ENCODE measurements at regions not wholly inside any gene's neighbourhood (a gene's known extent, or its start where the extent isn't known, plus 50 kb on each side); places are given as distances from the start of the nearest gene placed in this dataset.

DNA sequence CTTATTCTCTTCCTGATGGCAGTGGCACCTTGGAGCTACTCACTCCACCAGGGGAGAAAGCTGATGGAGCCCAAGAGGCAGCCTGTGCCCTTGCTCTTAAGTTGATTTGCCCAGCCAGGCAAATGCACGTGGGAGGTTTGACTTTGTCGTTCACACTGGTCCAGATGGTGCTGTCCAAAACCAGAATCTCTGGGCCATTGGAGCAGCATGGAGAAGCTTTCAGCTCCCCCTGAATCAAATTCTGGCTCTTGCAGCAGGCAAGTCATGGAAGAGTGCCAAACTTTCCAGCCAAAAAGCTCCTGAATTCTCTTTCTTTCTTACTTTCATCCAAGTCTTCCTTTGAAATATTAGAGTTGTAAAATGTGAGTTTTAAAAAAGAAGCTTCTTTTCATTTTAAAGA is 970.4 kb downstream of the RPA4 start:
- Histone ChIP-seq H3K36me3 (no peaks in the 10 kb centered on the region), H3K27me3 (peaks cover 0 to 8% of the 10 kb centered on the region in 2 donors), H3K9me3 (no peaks in the 10 kb centered on the region), H3K4me1 (no peaks in the 10 kb centered on the region), H3K4me3 (no peak overlapping the region), H3K27ac (no peak overlapping the region)
- no peak for DNase-seq
- intact Hi-C loops (cut with DNase I; ENCODE audit: low total_unique reads) = no loop called here
- TF ChIP-seq, protein P1, sequence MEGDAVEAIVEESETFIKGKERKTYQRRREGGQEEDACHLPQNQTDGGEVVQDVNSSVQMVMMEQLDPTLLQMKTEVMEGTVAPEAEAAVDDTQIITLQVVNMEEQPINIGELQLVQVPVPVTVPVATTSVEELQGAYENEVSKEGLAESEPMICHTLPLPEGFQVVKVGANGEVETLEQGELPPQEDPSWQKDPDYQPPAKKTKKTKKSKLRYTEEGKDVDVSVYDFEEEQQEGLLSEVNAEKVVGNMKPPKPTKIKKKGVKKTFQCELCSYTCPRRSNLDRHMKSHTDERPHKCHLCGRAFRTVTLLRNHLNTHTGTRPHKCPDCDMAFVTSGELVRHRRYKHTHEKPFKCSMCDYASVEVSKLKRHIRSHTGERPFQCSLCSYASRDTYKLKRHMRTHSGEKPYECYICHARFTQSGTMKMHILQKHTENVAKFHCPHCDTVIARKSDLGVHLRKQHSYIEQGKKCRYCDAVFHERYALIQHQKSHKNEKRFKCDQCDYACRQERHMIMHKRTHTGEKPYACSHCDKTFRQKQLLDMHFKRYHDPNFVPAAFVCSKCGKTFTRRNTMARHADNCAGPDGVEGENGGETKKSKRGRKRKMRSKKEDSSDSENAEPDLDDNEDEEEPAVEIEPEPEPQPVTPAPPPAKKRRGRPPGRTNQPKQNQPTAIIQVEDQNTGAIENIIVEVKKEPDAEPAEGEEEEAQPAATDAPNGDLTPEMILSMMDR (IDR thresholded peaks at IDR 0.05) = no peak
- no peak for TF ChIP-seq POLR2A (IDR thresholded peaks at IDR 0.05)

DNA sequence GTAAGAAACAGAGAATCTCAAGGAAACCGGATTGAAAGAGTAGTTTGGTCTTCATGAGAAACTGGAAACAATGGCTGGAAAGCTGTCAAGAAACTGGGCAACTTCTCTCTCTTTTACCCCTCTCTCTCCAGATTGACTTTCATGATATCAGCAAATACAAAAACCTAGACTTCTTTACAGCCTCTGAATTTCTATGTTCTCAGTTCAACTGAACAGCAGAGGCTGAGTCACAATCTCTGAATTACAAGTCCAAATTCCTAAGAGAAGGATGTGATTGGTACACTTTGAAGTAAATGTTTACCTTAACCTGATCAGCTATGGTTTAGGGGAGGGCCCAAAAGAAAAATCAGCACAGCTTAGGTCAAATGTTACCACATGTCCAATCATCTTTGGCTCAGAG is 974.9 kb downstream of the RPA4 start:
- intact Hi-C loops (cut with DNase I; ENCODE audit: low total_unique reads) = no loop called here
- Histone ChIP-seq H3K27ac (no peak overlapping the region), H3K36me3 (no peaks in the 10 kb centered on the region), H3K4me1 (no peaks in the 10 kb centered on the region), H3K27me3 (peaks cover 0 to 8% of the 10 kb centered on the region in 2 donors), H3K9me3 (no peaks in the 10 kb centered on the region), H3K4me3 (no peak overlapping the region)
- no peak for DNase-seq
- no peak for TF ChIP-seq POLR2A (IDR thresholded peaks at IDR 0.05)
- TF ChIP-seq, protein P1 (IDR thresholded peaks at IDR 0.05) = no peak

DNA sequence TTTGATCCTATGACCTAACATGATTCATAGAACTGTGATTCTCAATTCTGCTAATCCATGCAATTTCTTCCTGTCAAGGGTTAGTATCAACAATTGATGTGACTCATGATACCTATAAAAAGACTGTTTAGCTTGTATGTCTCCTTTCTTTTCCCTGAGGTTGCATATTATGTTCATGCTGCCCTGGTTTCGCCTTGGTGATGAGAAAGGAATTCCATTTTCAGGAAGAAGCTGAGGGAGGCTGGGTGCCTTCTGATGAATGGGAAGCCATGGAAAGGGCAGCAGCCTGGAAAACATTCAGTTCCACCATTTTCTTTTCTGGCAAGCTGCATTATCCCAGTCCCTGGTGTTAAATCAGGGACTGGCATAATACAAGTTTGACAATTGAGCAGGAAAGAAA is 976.5 kb downstream of the RPA4 start:
- Histone ChIP-seq H3K4me3 (no peak overlapping the region), H3K4me1 (no peaks in the 10 kb centered on the region), H3K36me3 (no peaks in the 10 kb centered on the region), H3K9me3 (no peaks in the 10 kb centered on the region), H3K27me3 (peaks cover 0 to 8% of the 10 kb centered on the region in 2 donors), H3K27ac (no peak overlapping the region)
- intact Hi-C loops (cut with DNase I; ENCODE audit: low total_unique reads) = no loop called here
- DNase-seq = no peak
- TF ChIP-seq POLR2A (IDR thresholded peaks at IDR 0.05) = no peak
- TF ChIP-seq, protein P1 (IDR thresholded peaks at IDR 0.05) = no peak

DNA sequence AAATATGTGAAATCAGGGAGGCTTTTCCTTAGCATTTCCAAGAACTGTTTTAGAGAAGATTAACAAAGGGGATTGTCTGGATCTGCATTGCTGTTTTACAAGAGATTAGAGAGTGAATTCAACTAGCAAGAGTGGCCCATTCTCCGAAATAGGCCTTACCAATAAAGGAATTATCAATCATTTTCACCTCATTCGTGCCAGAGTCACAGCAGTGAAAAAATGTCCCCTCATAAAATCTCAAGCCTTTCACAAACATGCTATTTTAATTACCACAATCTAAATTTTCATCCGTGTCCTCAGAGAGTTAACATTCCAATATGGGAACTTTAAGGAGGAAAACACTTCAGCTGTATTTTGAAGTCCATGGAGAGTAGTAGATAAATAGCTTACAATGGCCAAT is 979.6 kb downstream of the RPA4 start:
- intact Hi-C loops (cut with DNase I; ENCODE audit: low total_unique reads) = no loop called here
- Histone ChIP-seq H3K4me1 (no peaks in the 10 kb centered on the region), H3K4me3 (no peak overlapping the region), H3K36me3 (no peaks in the 10 kb centered on the region), H3K9me3 (no peaks in the 10 kb centered on the region), H3K27ac (no peak overlapping the region), H3K27me3 (no peaks in the 10 kb centered on the region)
- no peak for DNase-seq
- TF ChIP-seq POLR2A (IDR thresholded peaks at IDR 0.05) = no peak
- TF ChIP-seq, protein P1 (IDR thresholded peaks at IDR 0.05) = no peak

DNA sequence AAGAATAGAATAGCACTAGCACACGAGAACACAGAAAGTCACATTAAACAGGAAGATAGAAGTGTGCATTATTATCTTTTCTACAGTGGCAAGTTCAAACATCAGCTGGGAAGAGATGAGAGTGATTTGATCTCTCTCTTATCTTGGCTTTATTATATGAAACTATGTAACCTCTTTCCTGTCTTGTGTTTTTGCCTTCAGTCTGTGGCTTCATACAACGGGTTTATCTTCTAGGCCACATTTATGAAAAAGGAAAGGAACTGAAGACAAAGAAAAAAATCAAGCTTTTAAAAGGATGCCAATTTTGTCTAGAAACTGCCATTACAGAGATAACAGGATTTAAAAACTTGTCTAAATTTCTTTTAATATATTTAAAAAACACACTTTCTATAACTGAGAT is 983.6 kb downstream of the RPA4 start:
- intact Hi-C loops (cut with DNase I; ENCODE audit: low total_unique reads) = no loop called here
- H3K27me3 ChIP-seq = no peaks in the 10 kb centered on the region
- H3K4me1 ChIP-seq = no peaks in the 10 kb centered on the region
- no peaks in the 10 kb centered on the region for H3K36me3 ChIP-seq
- H3K4me3 ChIP-seq = no peak overlapping the region
- DNase-seq = no peak
- no peaks in the 10 kb centered on the region for H3K9me3 ChIP-seq
- TF ChIP-seq, protein P1 (IDR thresholded peaks at IDR 0.05) = no peak
- TF ChIP-seq POLR2A (IDR thresholded peaks at IDR 0.05) = no peak
- no peak overlapping the region for H3K27ac ChIP-seq
